Lung (tissue), 11 donors: ENCODE measurements at regions not wholly inside any gene's neighbourhood (a gene's known extent, or its start where the extent isn't known, plus 50 kb on each side); places are given as distances from the start of the nearest gene placed in this dataset.
"Not testable (repeated sequence)": the region's sequence is repeated elsewhere in the genome, so short reads cannot be mapped to it uniquely, and the experiment has no call there.

ENCODE experiments used
- ATAC-seq: fragments of 200-7000 bp; cut with Tn5 transposase; one replicate; pipeline ENCODE4 v1.9.1; 2020; ENCODE audit warnings: moderate number of reproducible peaks; ENCODE audit not compliant: insufficient read depth, low FRiP score
- DNase-seq, 3 donors: peaks; one replicate each; pipeline ENCODE4 v3.0.0-alpha.2; 2013 to 2017
- H3K27ac ChIP-seq, 2 donors: one replicate each; pipeline ENCODE4 v1.5.1; 2013; ENCODE audit warnings: mild to moderate bottlenecking in 2 of 2, moderate library complexity in 2 of 2, control low read depth in 1 of 2, inconsistent platforms in 1 of 2, low read depth in 1 of 2, low read length in 1 of 2
- H3K27me3 ChIP-seq, 3 donors: one replicate each; pipeline ENCODE4 v1.5.1; 2013; ENCODE audit warnings: low read length in 2 of 3; ENCODE audit not compliant: control insufficient read depth in 3 of 3, insufficient read depth in 3 of 3
- H3K36me3 ChIP-seq, 4 donors: one replicate each; pipeline ENCODE4 v1.5.1; 2013; ENCODE audit warnings: low read length in 4 of 4, mild to moderate bottlenecking in 1 of 4, moderate library complexity in 1 of 4; ENCODE audit not compliant: control insufficient read depth in 4 of 4, insufficient read depth in 4 of 4
- H3K4me1 ChIP-seq, 5 donors: one replicate each; pipeline ENCODE4 v1.5.1; 2013; ENCODE audit warnings: low read length in 5 of 5, mild to moderate bottlenecking in 2 of 5, moderate library complexity in 1 of 5; ENCODE audit not compliant: control insufficient read depth in 5 of 5, insufficient read depth in 5 of 5
- H3K4me3 ChIP-seq: one replicate; pipeline ENCODE4 v1.5.1; 2013; ENCODE audit warnings: mild to moderate bottlenecking, control low read depth, moderate library complexity
- H3K9ac ChIP-seq, 2 donors: one replicate each; pipeline ENCODE4 v1.5.1; 2013; ENCODE audit warnings: low read length in 2 of 2, control low read depth in 1 of 2; ENCODE audit not compliant: insufficient read depth in 1 of 2
- H3K9me3 ChIP-seq, 4 donors: one replicate each; pipeline ENCODE4 v1.5.1; 2013; ENCODE audit warnings: low read length in 3 of 4, mild to moderate bottlenecking in 1 of 4, moderate library complexity in 1 of 4; ENCODE audit not compliant: control insufficient read depth in 4 of 4, insufficient read depth in 3 of 4
- CTCF ChIP-seq: IDR thresholded peaks from 2 replicates; pipeline ENCODE4 v1.5.1; 2012; ENCODE audit warnings: mild to moderate bottlenecking; ENCODE audit errors: control extremely low read depth, extremely low read depth
- WGBS, 2 donors: extraction: QIAGEN DNeasy Blood & Tissue Kit; methylation state at CpG; one replicate each; pipeline ENCODE4 v1.1.7; 2013; 5-methylcytosine and 5-hydroxymethylcytosine counted together
- donor health status: control.
- donor health status: control.
- donor health status: Bipolar disorder and iron deficiency.
- donor health status: healthy.
- donor health status: DM: yes; HTN: yes; CAD: no.

GRCh38 chr9:103601287-103601686 lies 492.8 kb upstream of the SMC2 start:
- ATAC-seq (no peak), DNase-seq (no peak)
- WGBS, 2 donors, result 89 to 94% methylated on average over 1 of the region's 1 CpG
- no peaks in the 10 kb centered on the region for H3K4me1 ChIP-seq
- TF ChIP-seq CTCF, result no peak
- no peaks in the 10 kb centered on the region for H3K36me3 ChIP-seq
- no peak overlapping the region for H3K9ac ChIP-seq
- peaks cover 0 to 8% (median 0%) of the 10 kb centered on the region in 4 donors for H3K9me3 ChIP-seq
- no peak overlapping the region for H3K27ac ChIP-seq
- no peak overlapping the region for H3K4me3 ChIP-seq
- no peaks in the 10 kb centered on the region for H3K27me3 ChIP-seq

GRCh38 chr9:103611950-103612349 lies 482.2 kb upstream of the SMC2 start:
- not testable (repeated sequence) for H3K9me3 ChIP-seq, H3K36me3 ChIP-seq, H3K27ac ChIP-seq, DNase-seq, H3K4me3 ChIP-seq, H3K27me3 ChIP-seq, H3K4me1 ChIP-seq, ATAC-seq, H3K9ac ChIP-seq
- 79 to 92% methylated on average over 12 to 13 of the region's 14 CpGs for WGBS, 2 donors

- ATAC-seq, result no peak
- peaks cover 0 to 7% (median 0%) of the 10 kb centered on the region in 4 donors for H3K9me3 ChIP-seq
Observed at GRCh38 chr9:103615994-103616393, 478.1 kb upstream of the SMC2 start.

GRCh38 chr9:103617046-103617445 lies 477.1 kb upstream of the SMC2 start:
- Histone ChIP-seq H3K9me3 (peaks cover 0 to 6% (median 0%) of the 10 kb centered on the region in 4 donors), H3K36me3 (no peaks in the 10 kb centered on the region), H3K4me3 (no peak overlapping the region), H3K27me3 (no peaks in the 10 kb centered on the region), H3K4me1 (no peaks in the 10 kb centered on the region), H3K9ac (no peak overlapping the region), H3K27ac (no peak overlapping the region)
- TF ChIP-seq CTCF, result no peak
- 72 to 83% methylated on average over 1 of the region's 1 CpG for WGBS, 2 donors
- no peak for DNase-seq
- no peak for ATAC-seq

More at GRCh38 chr9:103615994-103616393, 478.1 kb upstream of the SMC2 start:
- 71 to 82% methylated on average over 5 of the region's 5 CpGs for WGBS, 2 donors
- Histone ChIP-seq H3K4me3 (no peak overlapping the region), H3K36me3 (no peaks in the 10 kb centered on the region), H3K27ac (no peak overlapping the region), H3K9ac (no peak overlapping the region), H3K27me3 (no peaks in the 10 kb centered on the region), H3K4me1 (no peaks in the 10 kb centered on the region)
- TF ChIP-seq CTCF, result no peak
- no peak for DNase-seq
